ENCODE measurements at regions not wholly inside any gene's neighbourhood (a gene's known extent, or its start where the extent isn't known, plus 50 kb on each side); places are given as distances from the start of the nearest gene placed in this dataset.

GRCh38 chr1:30129421-30130055 is 593.8 kb downstream of the MATN1 start:
- TF ChIP-seq CTCF (optimal IDR thresholded peaks at IDR 0.05 in 1 of 3, IDR thresholded peaks at IDR 0.05 in 1 of 3, conservative IDR thresholded peaks at IDR 0.05 in 1 of 3; ENCODE audit: extremely low read depth in 1 of 3, insufficient read depth in 2 of 3, low read length in 3 of 3) (no peak), EZH2 (IDR thresholded peaks at IDR 0.05; ENCODE audit: low read length) (no peak)

All from keratinocyte (primary cell).